ENCODE measurements at regions not wholly inside any gene's neighbourhood (a gene's known extent, or its start where the extent isn't known, plus 50 kb on each side); places are given as distances from the start of the nearest gene placed in this dataset.

DNA sequence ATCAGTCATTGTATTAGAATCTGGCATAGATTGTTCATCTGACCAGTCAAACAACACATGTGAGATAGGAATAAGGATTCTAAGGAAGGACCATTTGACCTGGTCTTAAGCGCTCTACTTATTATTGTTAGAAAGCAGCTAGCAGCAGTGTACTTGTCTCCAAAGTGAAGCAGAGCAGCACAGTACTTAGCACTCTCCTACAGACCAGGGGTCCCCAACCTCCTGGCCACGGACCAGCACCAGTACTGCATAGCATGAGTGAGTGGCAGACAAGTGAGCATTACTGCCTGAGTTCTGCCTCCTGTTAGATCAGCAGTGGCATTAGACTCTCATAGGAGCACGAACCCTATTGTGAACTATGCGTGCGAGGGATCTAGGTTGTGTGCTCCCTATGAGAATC, 135.9 kb upstream of the SPRY1 start:
- H3K4me2 ChIP-seq (ENCODE audit: low read depth, low read length, poor library complexity, severe bottlenecking) = peak overlapping the region; percentile 5
- TF ChIP-seq, protein P1, sequence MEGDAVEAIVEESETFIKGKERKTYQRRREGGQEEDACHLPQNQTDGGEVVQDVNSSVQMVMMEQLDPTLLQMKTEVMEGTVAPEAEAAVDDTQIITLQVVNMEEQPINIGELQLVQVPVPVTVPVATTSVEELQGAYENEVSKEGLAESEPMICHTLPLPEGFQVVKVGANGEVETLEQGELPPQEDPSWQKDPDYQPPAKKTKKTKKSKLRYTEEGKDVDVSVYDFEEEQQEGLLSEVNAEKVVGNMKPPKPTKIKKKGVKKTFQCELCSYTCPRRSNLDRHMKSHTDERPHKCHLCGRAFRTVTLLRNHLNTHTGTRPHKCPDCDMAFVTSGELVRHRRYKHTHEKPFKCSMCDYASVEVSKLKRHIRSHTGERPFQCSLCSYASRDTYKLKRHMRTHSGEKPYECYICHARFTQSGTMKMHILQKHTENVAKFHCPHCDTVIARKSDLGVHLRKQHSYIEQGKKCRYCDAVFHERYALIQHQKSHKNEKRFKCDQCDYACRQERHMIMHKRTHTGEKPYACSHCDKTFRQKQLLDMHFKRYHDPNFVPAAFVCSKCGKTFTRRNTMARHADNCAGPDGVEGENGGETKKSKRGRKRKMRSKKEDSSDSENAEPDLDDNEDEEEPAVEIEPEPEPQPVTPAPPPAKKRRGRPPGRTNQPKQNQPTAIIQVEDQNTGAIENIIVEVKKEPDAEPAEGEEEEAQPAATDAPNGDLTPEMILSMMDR (conservative IDR thresholded peaks at IDR 0.05; ENCODE audit: low read length) = no peak
- TF ChIP-seq EZH2phosphoT487 (IDR thresholded peaks at IDR 0.05; ENCODE audit: borderline replicate concordance) = no peak

GRCh38 chr4:123262080-123262479, 134.5 kb upstream of the SPRY1 start:
- H2AFZ ChIP-seq (ENCODE audit: low read length) = no peak overlapping the region
- H3K9me2 ChIP-seq (replicated peaks; ENCODE audit: low read depth, low read length) = no peaks in the 10 kb centered on the region
- no peaks in the 10 kb centered on the region for H3K27me3 ChIP-seq (ENCODE audit: insufficient read depth, low read length, poor library complexity, severe bottlenecking)
- peaks cover 13% of the 10 kb centered on the region for H3F3A ChIP-seq (ENCODE audit: low read depth)
- peaks cover 46% of the 10 kb centered on the region for H3K4me1 ChIP-seq (ENCODE audit: insufficient read depth, low read length, poor library complexity, severe bottlenecking)
- no peak overlapping the region for H3K4me3 ChIP-seq (ENCODE audit: low read length, poor library complexity, severe bottlenecking)
- no peaks in the 10 kb centered on the region for H3K9me3 ChIP-seq (ENCODE audit: insufficient read depth, low read depth, low read length)
- no peak for TF ChIP-seq EZH2phosphoT487 (IDR thresholded peaks at IDR 0.05; ENCODE audit: borderline replicate concordance)
- TF ChIP-seq, protein P1 (conservative IDR thresholded peaks at IDR 0.05; ENCODE audit: low read length) = no peak
- H3K4me2 ChIP-seq (ENCODE audit: low read depth, low read length, poor library complexity, severe bottlenecking) = no peak overlapping the region
- no peaks in the 10 kb centered on the region for H3K79me2 ChIP-seq (ENCODE audit: insufficient read depth, low read length)
- no peaks in the 10 kb centered on the region for H4K20me1 ChIP-seq (ENCODE audit: insufficient read depth, low read length, poor library complexity, severe bottlenecking)
- no peak overlapping the region for H3K9ac ChIP-seq (ENCODE audit: low read depth, low read length, poor library complexity, severe bottlenecking)
- H3K36me3 ChIP-seq (ENCODE audit: insufficient read depth, low read length) = no peaks in the 10 kb centered on the region

More for the DNA sequence above, 135.9 kb upstream of the SPRY1 start:
- peak overlapping the region; percentile 30 for H3K9ac ChIP-seq (ENCODE audit: low read depth, low read length, poor library complexity, severe bottlenecking)
- H3K79me2 ChIP-seq (ENCODE audit: insufficient read depth, low read length) = no peaks in the 10 kb centered on the region
- H3K36me3 ChIP-seq (ENCODE audit: insufficient read depth, low read length) = peaks cover 9% of the 10 kb centered on the region; the same call in 1 of the 2 replicates
- no peak overlapping the region for H3K4me3 ChIP-seq (ENCODE audit: low read length, poor library complexity, severe bottlenecking)
- peaks cover 22% of the 10 kb centered on the region for H3F3A ChIP-seq (ENCODE audit: low read depth)
- no peak overlapping the region for H2AFZ ChIP-seq (ENCODE audit: low read length)
- H3K4me1 ChIP-seq (ENCODE audit: insufficient read depth, low read length, poor library complexity, severe bottlenecking) = peaks cover 56% of the 10 kb centered on the region
- H3K9me3 ChIP-seq (ENCODE audit: insufficient read depth, low read depth, low read length) = no peaks in the 10 kb centered on the region
- H4K20me1 ChIP-seq (ENCODE audit: insufficient read depth, low read length, poor library complexity, severe bottlenecking) = no peaks in the 10 kb centered on the region
- H3K27me3 ChIP-seq (ENCODE audit: insufficient read depth, low read length, poor library complexity, severe bottlenecking) = no peaks in the 10 kb centered on the region
- no peaks in the 10 kb centered on the region for H3K9me2 ChIP-seq (replicated peaks; ENCODE audit: low read depth, low read length)

- Histone ChIP-seq H3K27me3 (ENCODE audit: insufficient read depth, low read length, poor library complexity, severe bottlenecking) (no peaks in the 10 kb centered on the region), H4K20me1 (ENCODE audit: insufficient read depth, low read length, poor library complexity, severe bottlenecking) (no peaks in the 10 kb centered on the region), H2AFZ (ENCODE audit: low read length) (no peak overlapping the region), H3K79me2 (ENCODE audit: insufficient read depth, low read length) (no peaks in the 10 kb centered on the region), H3K9me3 (ENCODE audit: insufficient read depth, low read depth, low read length) (no peaks in the 10 kb centered on the region), H3F3A (ENCODE audit: low read depth) (no peaks in the 10 kb centered on the region), H3K4me2 (ENCODE audit: low read depth, low read length, poor library complexity, severe bottlenecking) (no peak overlapping the region), H3K9ac (ENCODE audit: low read depth, low read length, poor library complexity, severe bottlenecking) (no peak overlapping the region), H3K4me3 (ENCODE audit: low read length, poor library complexity, severe bottlenecking) (no peak overlapping the region), H3K36me3 (ENCODE audit: insufficient read depth, low read length) (no peaks in the 10 kb centered on the region), H3K9me2 (replicated peaks; ENCODE audit: low read depth, low read length) (no peaks in the 10 kb centered on the region), H3K4me1 (ENCODE audit: insufficient read depth, low read length, poor library complexity, severe bottlenecking) (peaks cover 19% of the 10 kb centered on the region)
- TF ChIP-seq, protein P1 (conservative IDR thresholded peaks at IDR 0.05; ENCODE audit: low read length) = no peak
- no peak for TF ChIP-seq EZH2phosphoT487 (IDR thresholded peaks at IDR 0.05; ENCODE audit: borderline replicate concordance)
These were observed 131.2 kb upstream of the SPRY1 start for GRCh38 chr4:123265443-123265842.

Measured in Loucy (cell line).